Prostate gland (tissue), 2 donors: ENCODE measurements at regions not wholly inside any gene's neighbourhood (a gene's known extent, or its start where the extent isn't known, plus 50 kb on each side); places are given as distances from the start of the nearest gene placed in this dataset.

Source experiments
- POLR2A ChIP-seq: fragments of 450-650 bp; IDR thresholded peaks from one replicate; pipeline ENCODE4 v1.6.1; 2016; ENCODE audit warnings: antibody characterized with exemption, mild to moderate bottlenecking
- POLR2AphosphoS5 ChIP-seq: sonication (generic); formaldehyde crosslinking; IDR thresholded peaks from one replicate; pipeline ENCODE4 v1.6.1; 2017; ENCODE audit warnings: antibody characterized with exemption
- TF ChIP-seq, protein P1 (sequence below), 4 experiments: fragments of 200-600 bp in 2 of 4; fragments of 450-650 bp in 2 of 4; sonication (generic) in 2 of 4; IDR thresholded peaks; 1 replicate in 3 of 4; 2 replicates in 1 of 4; pipeline ENCODE4 v1.5.1; 2016 to 2019; ENCODE audit warnings: antibody characterized with exemption in 4 of 4, mild to moderate bottlenecking in 2 of 4, moderate library complexity in 2 of 4

DNA sequence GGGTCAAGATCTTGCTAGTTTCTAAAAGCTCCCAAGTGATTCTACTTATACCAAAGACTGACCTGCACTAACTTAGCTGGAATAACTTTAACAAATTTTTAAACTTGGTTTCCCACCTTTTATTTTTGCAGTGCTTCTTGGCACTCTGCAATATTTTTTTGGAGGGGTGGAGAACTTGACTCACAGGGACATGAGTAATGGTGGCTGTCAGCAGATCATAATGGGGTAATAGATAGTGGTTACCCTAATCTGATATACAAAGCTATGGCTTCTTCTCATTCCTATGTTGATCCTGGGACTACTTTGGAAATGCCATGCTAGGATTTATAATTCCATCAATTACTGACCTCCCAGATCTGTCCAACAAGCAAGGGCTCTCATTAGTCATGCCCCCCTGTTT, 295.7 kb downstream of the GPAT3 start:
- TF ChIP-seq, protein P1, sequence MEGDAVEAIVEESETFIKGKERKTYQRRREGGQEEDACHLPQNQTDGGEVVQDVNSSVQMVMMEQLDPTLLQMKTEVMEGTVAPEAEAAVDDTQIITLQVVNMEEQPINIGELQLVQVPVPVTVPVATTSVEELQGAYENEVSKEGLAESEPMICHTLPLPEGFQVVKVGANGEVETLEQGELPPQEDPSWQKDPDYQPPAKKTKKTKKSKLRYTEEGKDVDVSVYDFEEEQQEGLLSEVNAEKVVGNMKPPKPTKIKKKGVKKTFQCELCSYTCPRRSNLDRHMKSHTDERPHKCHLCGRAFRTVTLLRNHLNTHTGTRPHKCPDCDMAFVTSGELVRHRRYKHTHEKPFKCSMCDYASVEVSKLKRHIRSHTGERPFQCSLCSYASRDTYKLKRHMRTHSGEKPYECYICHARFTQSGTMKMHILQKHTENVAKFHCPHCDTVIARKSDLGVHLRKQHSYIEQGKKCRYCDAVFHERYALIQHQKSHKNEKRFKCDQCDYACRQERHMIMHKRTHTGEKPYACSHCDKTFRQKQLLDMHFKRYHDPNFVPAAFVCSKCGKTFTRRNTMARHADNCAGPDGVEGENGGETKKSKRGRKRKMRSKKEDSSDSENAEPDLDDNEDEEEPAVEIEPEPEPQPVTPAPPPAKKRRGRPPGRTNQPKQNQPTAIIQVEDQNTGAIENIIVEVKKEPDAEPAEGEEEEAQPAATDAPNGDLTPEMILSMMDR (IDR thresholded peaks at IDR 0.05), result no peak
- TF ChIP-seq POLR2A (no peak), POLR2AphosphoS5 (no peak)
